ENCODE measurements at regions not wholly inside any gene's neighbourhood (a gene's known extent, or its start where the extent isn't known, plus 50 kb on each side); places are given as distances from the start of the nearest gene placed in this dataset.

- TF ChIP-seq EZH2 (IDR thresholded peaks at IDR 0.05) (no peak), POLR2AphosphoS5 (IDR thresholded peaks at IDR 0.05; ENCODE audit: borderline replicate concordance, low read depth, low read length) (no peak)
Observed at GRCh38 chr12:43111608-43112007, 440.4 kb downstream of the ADAMTS20 start.

Data from SK-N-MC (cell line).